ENCODE measurements at regions not wholly inside any gene's neighbourhood (a gene's known extent, or its start where the extent isn't known, plus 50 kb on each side); places are given as distances from the start of the nearest gene placed in this dataset.
"Not testable (repeated sequence)": the region's sequence is repeated elsewhere in the genome, so short reads cannot be mapped to it uniquely, and the experiment has no call there.

- peak; percentile 6 for DNase-seq (ENCODE audit: low spot score)
Observed at GRCh38 chr9:29214690-29215253, 1641.5 kb upstream of the C9orf72 start.

- no peak for DNase-seq (ENCODE audit: low spot score)
Observed at GRCh38 chr9:29217966-29218365, 1644.7 kb upstream of the C9orf72 start.

- no peak for DNase-seq (ENCODE audit: low spot score)
Observed at GRCh38 chr9:29220596-29221251, 1647.4 kb upstream of the C9orf72 start.

GRCh38 chr9:29228558-29228957 lies 1655.3 kb upstream of the C9orf72 start:
- no peak for DNase-seq (ENCODE audit: low spot score)

GRCh38 chr9:29230931-29231330 lies 1657.7 kb upstream of the C9orf72 start:
- no peak for DNase-seq (ENCODE audit: low spot score)

- no peak for DNase-seq (ENCODE audit: low spot score)
Observed at GRCh38 chr9:29233193-29233592, 1659.9 kb upstream of the C9orf72 start.

- no peak for DNase-seq (ENCODE audit: low spot score)
Observed at GRCh38 chr9:29241320-29241719, 1668.0 kb upstream of the C9orf72 start.

GRCh38 chr9:29245351-29245750 lies 1672.1 kb upstream of the C9orf72 start:
- no peak for DNase-seq (ENCODE audit: low spot score)

- DNase-seq (ENCODE audit: low spot score): not testable (repeated sequence)
Observed at GRCh38 chr9:29270400-29270799, 1697.1 kb upstream of the C9orf72 start.

- no peak for DNase-seq (ENCODE audit: low spot score)
Observed at GRCh38 chr9:29282121-29282520, 1708.8 kb upstream of the C9orf72 start.

- DNase-seq (ENCODE audit: low spot score): peak; percentile 2
Observed at GRCh38 chr9:29285818-29286217, 1712.5 kb upstream of the C9orf72 start.

- DNase-seq (ENCODE audit: low spot score): no peak
Observed at GRCh38 chr9:29289365-29289764, 1716.1 kb upstream of the C9orf72 start.

GRCh38 chr9:29290516-29290915 lies 1717.2 kb upstream of the C9orf72 start:
- no peak for DNase-seq (ENCODE audit: low spot score)

GRCh38 chr9:29297592-29297991 lies 1724.3 kb upstream of the C9orf72 start:
- no peak for DNase-seq (ENCODE audit: low spot score)

GRCh38 chr9:29311221-29311620 lies 1737.9 kb upstream of the C9orf72 start:
- DNase-seq (ENCODE audit: low spot score): no peak

GRCh38 chr9:29312327-29312726 lies 1739.0 kb upstream of the C9orf72 start:
- DNase-seq (ENCODE audit: low spot score): no peak

GRCh38 chr9:29319736-29320513 lies 1746.6 kb upstream of the C9orf72 start:
- DNase-seq (ENCODE audit: low spot score): no peak

GRCh38 chr9:29322240-29322639 lies 1749.0 kb upstream of the C9orf72 start:
- DNase-seq (ENCODE audit: low spot score): no peak

- DNase-seq (ENCODE audit: low spot score): no peak
Observed at GRCh38 chr9:29325894-29326293, 1752.6 kb upstream of the C9orf72 start.

- no peak for DNase-seq (ENCODE audit: low spot score)
Observed at GRCh38 chr9:29332789-29333188, 1759.5 kb upstream of the C9orf72 start.

- no peak for DNase-seq (ENCODE audit: low spot score)
Observed at GRCh38 chr9:29336281-29336680, 1763.0 kb upstream of the C9orf72 start.

GRCh38 chr9:29339387-29339786 lies 1766.1 kb upstream of the C9orf72 start:
- no peak for DNase-seq (ENCODE audit: low spot score)

GRCh38 chr9:29348999-29349398 lies 1775.7 kb upstream of the C9orf72 start:
- no peak for DNase-seq (ENCODE audit: low spot score)
